ENCODE measurements at regions not wholly inside any gene's neighbourhood (a gene's known extent, or its start where the extent isn't known, plus 50 kb on each side); places are given as distances from the start of the nearest gene placed in this dataset.

GRCh38 chr22:19574247-19574646 is 50.0 kb upstream of the CLDN5 start:
- CTCF ChIA-PET: interaction anchor here (0.6 kb wide), 1 partner anchor 97 kb away, joined by 3 read pairs; no protein-coding TSS in a partner anchor
- POLR2A ChIA-PET: no interaction called here
- no peak overlapping the region for H3K4me3 ChIP-seq (ENCODE audit: low read depth, low read length)
- no peak for DNase-seq (ENCODE audit: low read depth, low spot score)
- TF ChIP-seq CTCF (IDR thresholded peaks at IDR 0.05; ENCODE audit: insufficient read depth, low read length, missing control alignments): no peak

GRCh38 chr22:19576460-19577421 is 52.5 kb upstream of the CLDN5 start:
- no peak overlapping the region for H3K4me3 ChIP-seq (ENCODE audit: low read depth, low read length)
- TF ChIP-seq CTCF (IDR thresholded peaks at IDR 0.05; ENCODE audit: insufficient read depth, low read length, missing control alignments): no peak
- DNase-seq (ENCODE audit: low read depth, low spot score): no peak
- CTCF ChIA-PET: interaction anchor here (0.9 kb wide), 1 partner anchor 53 kb away, joined by 5 read pairs; no protein-coding TSS in a partner anchor
- POLR2A ChIA-PET: no interaction called here

GRCh38 chr22:19577422-19577966 is 53.3 kb upstream of the CLDN5 start:
- ChIA-PET POLR2A (no interaction called here), CTCF (interaction anchor here (0.9 kb wide), 1 partner anchor 52 kb away, joined by 5 read pairs; no protein-coding TSS in a partner anchor)
- no peak overlapping the region for H3K4me3 ChIP-seq (ENCODE audit: low read depth, low read length)
- no peak for DNase-seq (ENCODE audit: low read depth, low spot score)
- no peak for TF ChIP-seq CTCF (IDR thresholded peaks at IDR 0.05; ENCODE audit: insufficient read depth, low read length, missing control alignments)

DNA sequence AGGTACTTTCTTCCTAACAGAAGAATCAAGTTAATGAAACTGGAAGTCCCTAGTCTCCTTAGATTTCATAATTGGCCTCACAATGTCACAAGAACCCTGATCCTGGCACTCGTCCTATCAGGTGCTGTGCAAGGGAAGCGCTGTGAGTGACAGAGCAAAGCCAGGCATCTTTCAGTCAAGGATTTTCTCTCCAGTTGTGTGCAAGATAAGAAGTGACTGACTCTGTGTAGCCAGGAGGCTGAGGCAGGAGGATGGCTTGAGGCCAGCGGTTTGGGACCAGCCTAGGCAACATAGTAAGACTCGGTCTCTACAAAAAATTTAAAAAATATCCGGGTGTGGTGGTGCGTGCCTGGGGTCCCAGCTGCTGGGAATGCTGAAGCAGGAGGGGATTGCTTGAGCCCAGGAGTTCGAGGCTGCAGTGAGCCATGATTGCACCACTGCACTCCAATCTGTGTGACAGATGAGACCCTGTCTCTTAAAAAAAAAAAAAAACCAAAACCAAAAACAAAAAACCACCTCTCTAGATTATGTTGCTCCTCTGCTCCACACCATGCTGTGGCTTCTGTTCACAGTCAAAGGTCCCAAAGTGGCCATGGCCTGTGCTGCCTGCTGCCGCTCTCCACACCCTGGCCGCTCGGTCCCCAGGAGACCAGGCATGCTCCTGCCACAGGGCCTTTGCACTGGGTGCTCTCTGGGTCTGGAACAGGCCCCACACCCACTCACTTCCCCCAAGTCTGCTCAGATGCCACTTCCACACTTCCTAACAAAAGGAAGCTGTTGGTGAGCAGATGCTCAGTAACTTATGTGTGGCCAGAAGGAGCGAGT is 54.2 kb upstream of the CLDN5 start:
- POLR2A ChIA-PET: no interaction called here

GRCh38 chr22:19579115-19579811 is 55.1 kb upstream of the CLDN5 start:
- ChIA-PET POLR2A (no interaction called here), CTCF (no interaction called here)
- DNase-seq (ENCODE audit: low read depth, low spot score): no peak
- no peak for TF ChIP-seq CTCF (IDR thresholded peaks at IDR 0.05; ENCODE audit: insufficient read depth, low read length, missing control alignments)
- H3K4me3 ChIP-seq (ENCODE audit: low read depth, low read length): no peak overlapping the region

More for the DNA sequence above, 54.2 kb upstream of the CLDN5 start:
- TF ChIP-seq CTCF (IDR thresholded peaks at IDR 0.05; ENCODE audit: insufficient read depth, low read length, missing control alignments): no peak
- CTCF ChIA-PET: no interaction called here
- no peak overlapping the region for H3K4me3 ChIP-seq (ENCODE audit: low read depth, low read length)
- no peak for DNase-seq (ENCODE audit: low read depth, low spot score)
